Neuronal stem cell (in vitro differentiated cells): ENCODE measurements at regions not wholly inside any gene's neighbourhood (a gene's known extent, or its start where the extent isn't known, plus 50 kb on each side); places are given as distances from the start of the nearest gene placed in this dataset.

Experiments used
- DNase-seq: peaks from one replicate; pipeline ENCODE4 v3.0.0-alpha.2; 2013; ENCODE audit warnings: low spot score
- H2AFZ ChIP-seq: one replicate; pipeline ENCODE4 v1.6.1; 2013; ENCODE audit warnings: mild to moderate bottlenecking, low read length, inconsistent platforms
- H2AK5ac ChIP-seq: 2 replicates; pipeline ENCODE4 v1.6.1; 2013; ENCODE audit warnings: low read depth, mild to moderate bottlenecking, inconsistent platforms, low read length, moderate library complexity, mixed read lengths
- H2BK120ac ChIP-seq: 2 replicates; pipeline ENCODE4 v1.6.1; 2013; ENCODE audit warnings: low read depth, mild to moderate bottlenecking, inconsistent platforms, low read length, moderate library complexity, mixed read lengths
- H2BK12ac ChIP-seq: one replicate; pipeline ENCODE4 v1.6.1; 2013; ENCODE audit warnings: low read length, inconsistent platforms
- H2BK15ac ChIP-seq: 2 replicates; pipeline ENCODE4 v1.6.1; 2013; ENCODE audit warnings: mild to moderate bottlenecking, low read length, inconsistent platforms, mixed read lengths
- H2BK5ac ChIP-seq: one replicate; pipeline ENCODE4 v1.6.1; 2013; ENCODE audit warnings: inconsistent platforms, mild to moderate bottlenecking, low read length, moderate library complexity
- H3K14ac ChIP-seq: one replicate; pipeline ENCODE4 v1.6.1; 2013; ENCODE audit warnings: low read length, inconsistent platforms
- H3K18ac ChIP-seq: 2 replicates; pipeline ENCODE4 v1.6.1; 2013; ENCODE audit warnings: low read length, inconsistent platforms
- H3K23ac ChIP-seq: 2 replicates; pipeline ENCODE4 v1.6.1; 2013; ENCODE audit warnings: low read depth, mild to moderate bottlenecking, mixed read lengths, low read length, inconsistent platforms; ENCODE audit not compliant: poor library complexity
- H3K27ac ChIP-seq: replicated peaks from 3 replicates; pipeline ENCODE4 v1.5.1; 2013; ENCODE audit warnings: low read length, inconsistent platforms
- H3K27me3 ChIP-seq, 3 experiments: 2 replicates each; pipeline ENCODE4 v1.6.1; 2013; ENCODE audit warnings: low read length in 3 of 3, mild to moderate bottlenecking in 2 of 3, inconsistent platforms in 1 of 3, low read depth in 1 of 3, mixed read lengths in 1 of 3, moderate library complexity in 1 of 3; ENCODE audit not compliant: control insufficient read depth in 3 of 3, insufficient read depth in 3 of 3
- H3K36me3 ChIP-seq, 2 donors: replicated peaks in 1 of 2; 2 replicates each; pipeline ENCODE4 v1.6.1; 2013; ENCODE audit warnings: low read length in 2 of 2; ENCODE audit not compliant: control insufficient read depth in 2 of 2, insufficient read depth in 2 of 2
- H3K4ac ChIP-seq: 2 replicates; pipeline ENCODE4 v1.6.1; 2013; ENCODE audit warnings: inconsistent platforms, mild to moderate bottlenecking, low read length, moderate library complexity
- H3K4me1 ChIP-seq, 2 donors: 1 replicate in 1 of 2; 2 replicates in 1 of 2; pipeline ENCODE4 v1.6.1; 2013; ENCODE audit warnings: low read length in 2 of 2, low read depth in 1 of 2; ENCODE audit not compliant: control insufficient read depth in 2 of 2, insufficient read depth in 1 of 2
- H3K4me2 ChIP-seq: one replicate; pipeline ENCODE4 v1.6.1; 2013; ENCODE audit warnings: mild to moderate bottlenecking, low read length, inconsistent platforms; ENCODE audit not compliant: insufficient read depth, poor library complexity, severe bottlenecking
- H3K4me3 ChIP-seq, 2 donors: 2 replicates each; pipeline ENCODE4 v1.5.1; 2013; ENCODE audit warnings: low read length in 2 of 2, mild to moderate bottlenecking in 2 of 2, inconsistent platforms in 1 of 2, moderate library complexity in 1 of 2
- H3K79me1 ChIP-seq: one replicate; pipeline ENCODE4 v1.6.1; 2013; ENCODE audit warnings: low read depth, mild to moderate bottlenecking, inconsistent platforms, low read length, moderate library complexity
- H3K9ac ChIP-seq: one replicate; pipeline ENCODE4 v1.6.1; 2013; ENCODE audit warnings: mild to moderate bottlenecking, low read depth, low read length, inconsistent platforms; ENCODE audit not compliant: poor library complexity
- H3K9me3 ChIP-seq, 2 donors: replicated peaks in 1 of 2; 2 replicates each; pipeline versions ENCODE3 to v1.6.1; 2013; ENCODE audit warnings: low read length in 2 of 2, mild to moderate bottlenecking in 2 of 2, inconsistent platforms in 1 of 2, low read depth in 1 of 2, mixed read lengths in 1 of 2, moderate library complexity in 1 of 2; ENCODE audit not compliant: control insufficient read depth in 2 of 2, insufficient read depth in 1 of 2
- H4K8ac ChIP-seq: one replicate; pipeline ENCODE4 v1.6.1; 2013; ENCODE audit warnings: low read depth, mild to moderate bottlenecking, inconsistent platforms, low read length, moderate library complexity
- H4K91ac ChIP-seq: one replicate; pipeline ENCODE4 v1.6.1; 2013; ENCODE audit warnings: low read length, low read depth, mild to moderate bottlenecking, inconsistent platforms; ENCODE audit not compliant: poor library complexity
- WGBS, 2 donors: extraction: QIAGEN DNeasy Blood & Tissue Kit; methylation state at CpG; one replicate each; pipeline ENCODE4 v1.1.7; 2013; ENCODE audit warnings: missing lambda C conversion rate in 2 of 2, mixed read lengths in 1 of 2; ENCODE audit not compliant: insufficient read length in 2 of 2, insufficient replicate concordance in 1 of 2; ENCODE audit errors: extremely low coverage in 2 of 2; 5-methylcytosine and 5-hydroxymethylcytosine counted together

DNA sequence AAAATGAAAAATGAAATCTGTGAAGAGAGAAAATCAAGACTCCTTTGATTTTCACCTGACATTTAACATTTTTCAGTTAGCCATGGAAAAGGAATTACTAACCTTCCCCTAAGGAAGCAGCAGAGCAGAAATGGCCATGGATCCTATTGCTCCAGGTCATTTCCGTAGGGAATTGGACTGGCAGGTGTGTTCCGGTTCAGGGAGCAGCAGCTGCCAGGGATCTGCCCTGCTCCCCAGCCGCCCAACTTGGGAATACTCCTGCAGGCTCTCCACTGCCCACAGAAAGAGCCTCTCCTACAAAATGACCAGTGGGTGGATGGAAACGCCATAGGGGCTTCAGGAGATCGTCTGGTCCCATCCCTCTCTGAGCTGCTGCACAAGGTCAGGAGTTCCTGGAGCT, 86.0 kb upstream of the MAPK4 start:
- Histone ChIP-seq H3K14ac (no peak overlapping the region), H3K27me3 (peaks cover 0 to 14% (median 0%) of the 10 kb centered on the region in 3 experiments), H2BK120ac (no peak overlapping the region), H4K8ac (no peak overlapping the region), H4K91ac (no peak overlapping the region), H2AK5ac (no peak overlapping the region), H2BK15ac (no peak overlapping the region), H2AFZ (no peak overlapping the region), H3K4me2 (no peak overlapping the region), H3K4me3 (no peak overlapping the region), H2BK12ac (no peak overlapping the region), H3K79me1 (no peaks in the 10 kb centered on the region), H3K4me1 (no peaks in the 10 kb centered on the region), H3K36me3 (no peaks in the 10 kb centered on the region), H3K18ac (no peak overlapping the region), H3K4ac (no peak overlapping the region), H3K27ac (no peak overlapping the region), H3K9me3 (no peaks in the 10 kb centered on the region), H2BK5ac (peak overlapping the region; percentile 62), H3K9ac (no peak overlapping the region), H3K23ac (no peak overlapping the region)
- no peak for DNase-seq
- WGBS, 2 donors = no CpG with 5 or more reads among the region's 5 CpGs

DNA sequence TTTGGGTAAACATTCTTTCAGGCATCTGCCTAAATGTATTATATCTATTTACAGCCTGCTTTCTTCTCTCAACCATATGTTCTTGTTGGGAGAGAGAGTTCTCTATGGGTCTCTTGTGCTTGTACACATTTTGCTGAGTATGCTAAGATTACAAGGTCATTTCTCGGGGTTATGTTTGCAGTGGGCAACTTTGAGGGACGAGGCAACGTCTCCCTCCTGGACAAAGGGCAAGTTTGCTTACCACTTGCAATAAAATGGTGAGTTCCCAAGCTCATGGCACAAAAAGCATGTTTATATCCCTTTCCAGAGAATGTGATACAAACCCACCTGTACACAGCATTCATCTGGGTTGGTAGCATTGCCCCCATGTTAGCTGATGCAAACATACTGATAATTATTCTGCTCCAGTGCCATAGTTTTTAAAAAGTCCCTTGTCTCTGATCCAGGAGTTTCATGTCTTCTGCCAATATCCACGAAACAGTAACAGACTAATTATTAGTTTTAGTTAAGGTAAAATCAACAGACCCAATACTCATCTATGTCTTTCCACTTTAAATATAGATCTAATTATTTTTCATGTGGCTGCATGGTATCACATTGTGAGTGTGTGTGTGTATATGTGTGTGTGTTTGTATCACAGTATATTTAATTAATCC, 84.2 kb upstream of the MAPK4 start:
- Histone ChIP-seq H2AFZ (no peak overlapping the region), H3K23ac (no peak overlapping the region), H3K79me1 (no peaks in the 10 kb centered on the region), H4K8ac (no peak overlapping the region), H2BK5ac (no peak overlapping the region), H4K91ac (no peak overlapping the region), H2BK12ac (no peak overlapping the region), H2AK5ac (no peak overlapping the region), H3K4ac (no peak overlapping the region), H3K36me3 (no peaks in the 10 kb centered on the region), H3K9me3 (no peaks in the 10 kb centered on the region), H3K9ac (no peak overlapping the region), H3K4me1 (no peaks in the 10 kb centered on the region), H2BK15ac (no peak overlapping the region), H3K27me3 (peaks cover 0 to 14% (median 0%) of the 10 kb centered on the region in 3 experiments), H3K18ac (no peak overlapping the region), H3K14ac (no peak overlapping the region), H3K27ac (no peak overlapping the region), H3K4me2 (no peak overlapping the region), H2BK120ac (no peak overlapping the region), H3K4me3 (no peak overlapping the region)
- no CpG with 5 or more reads among the region's 4 CpGs for WGBS, 2 donors
- no peak for DNase-seq

DNA sequence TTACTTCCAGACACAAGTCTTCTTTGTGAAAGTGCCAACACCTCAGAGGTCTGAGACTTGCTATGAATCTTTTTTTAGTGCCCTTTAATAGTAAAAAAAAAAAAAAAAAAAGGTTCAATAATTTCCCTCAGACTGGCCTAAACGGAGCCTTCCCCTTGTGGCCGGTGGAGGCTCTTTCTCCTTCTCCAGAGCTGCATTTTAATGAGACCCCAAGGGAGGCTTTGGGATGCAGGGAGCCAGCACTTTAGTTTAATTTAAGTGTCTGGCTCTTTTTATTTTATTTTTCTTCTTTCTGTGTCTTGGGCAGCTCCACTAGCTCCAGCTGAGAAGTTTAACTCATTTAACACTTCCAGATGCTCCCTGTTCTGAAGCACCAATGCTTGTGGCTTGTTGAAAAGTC, 67.8 kb upstream of the MAPK4 start:
- H3K18ac ChIP-seq = no peak overlapping the region
- no peak overlapping the region for H4K91ac ChIP-seq
- H2BK120ac ChIP-seq = no peak overlapping the region
- no peak overlapping the region for H4K8ac ChIP-seq
- no peak overlapping the region for H2BK12ac ChIP-seq
- H3K4ac ChIP-seq = no peak overlapping the region
- H2BK15ac ChIP-seq = no peak overlapping the region
- WGBS, 2 donors = no CpG with 5 or more reads among the region's 2 CpGs
- no peak overlapping the region for H2AFZ ChIP-seq
- H3K79me1 ChIP-seq = no peaks in the 10 kb centered on the region
- no peak overlapping the region for H3K23ac ChIP-seq
- H2BK5ac ChIP-seq = no peak overlapping the region
- H3K27me3 ChIP-seq = peaks cover 0 to 13% (median 0%) of the 10 kb centered on the region in 3 experiments
- no peak overlapping the region for H3K9ac ChIP-seq
- H2AK5ac ChIP-seq = no peak overlapping the region
- H3K9me3 ChIP-seq = no peaks in the 10 kb centered on the region
- H3K4me2 ChIP-seq = no peak overlapping the region
- DNase-seq = no peak
- H3K4me3 ChIP-seq = no peak overlapping the region
- no peak overlapping the region for H3K14ac ChIP-seq
- H3K27ac ChIP-seq = no peak overlapping the region
- no peaks in the 10 kb centered on the region for H3K4me1 ChIP-seq
- no peaks in the 10 kb centered on the region for H3K36me3 ChIP-seq

DNA sequence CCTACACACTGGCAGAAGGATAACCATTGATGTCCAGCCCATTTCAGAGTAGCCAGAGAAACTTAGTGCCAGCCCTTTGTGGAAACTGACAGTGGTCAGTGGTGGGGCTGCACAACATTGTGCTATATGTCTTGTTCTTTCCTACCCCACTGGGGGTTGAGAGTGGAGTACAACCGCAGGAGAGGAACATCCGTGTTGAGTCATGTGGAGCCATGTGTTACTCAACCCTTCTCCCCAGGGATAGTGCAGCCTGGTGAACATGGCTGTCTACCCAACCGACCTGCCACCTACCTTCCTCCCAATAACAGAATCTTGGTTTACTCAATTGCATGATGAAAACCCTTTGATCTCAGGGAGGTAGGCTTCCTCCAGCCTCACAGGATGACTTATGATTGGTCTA, 65.3 kb upstream of the MAPK4 start:
- H2BK120ac ChIP-seq = no peak overlapping the region
- no peak overlapping the region for H2BK15ac ChIP-seq
- no peak overlapping the region for H3K9ac ChIP-seq
- H3K36me3 ChIP-seq = no peaks in the 10 kb centered on the region
- no peak overlapping the region for H3K4me2 ChIP-seq
- no peak overlapping the region for H2AK5ac ChIP-seq
- H4K91ac ChIP-seq = no peak overlapping the region
- H2AFZ ChIP-seq = no peak overlapping the region
- H3K27ac ChIP-seq = no peak overlapping the region
- H3K9me3 ChIP-seq = no peaks in the 10 kb centered on the region
- no peak overlapping the region for H3K23ac ChIP-seq
- no peak overlapping the region for H3K14ac ChIP-seq
- H3K79me1 ChIP-seq = no peaks in the 10 kb centered on the region
- H3K18ac ChIP-seq = no peak overlapping the region
- no CpG with 5 or more reads among the region's 3 CpGs for WGBS, 2 donors
- DNase-seq = no peak
- peaks cover 0 to 9% (median 0%) of the 10 kb centered on the region in 3 experiments for H3K27me3 ChIP-seq
- no peak overlapping the region for H2BK5ac ChIP-seq
- H2BK12ac ChIP-seq = no peak overlapping the region
- no peaks in the 10 kb centered on the region for H3K4me1 ChIP-seq
- H3K4ac ChIP-seq = no peak overlapping the region
- H4K8ac ChIP-seq = no peak overlapping the region
- no peak overlapping the region for H3K4me3 ChIP-seq
